Memory B cell (primary cell): ENCODE measurements at regions not wholly inside any gene's neighbourhood (a gene's known extent, or its start where the extent isn't known, plus 50 kb on each side); places are given as distances from the start of the nearest gene placed in this dataset.
"Not testable (repeated sequence)": the region's sequence is repeated elsewhere in the genome, so short reads cannot be mapped to it uniquely, and the experiment has no call there.

Source experiments
- ATAC-seq: fragments of 150-1000 bp; cut with Tn5 transposase; 2 replicates; pipeline ENCODE4 v1.10.0; 2021; ENCODE audit warnings: low read depth, mild to moderate bottlenecking, moderate library complexity
- DNase-seq, 2 donors: peaks; one replicate each; pipeline ENCODE4 v3.0.0; 2022; ENCODE audit warnings: low spot score in 2 of 2
- H3K27ac Mint-ChIP-seq: one replicate; pipeline ENCODE4 v1.8.0; 2022; ENCODE audit warnings: mild to moderate bottlenecking, moderate library complexity, mixed read lengths
- H3K27me3 Mint-ChIP-seq: one replicate; pipeline ENCODE4 v1.8.0; 2022; ENCODE audit warnings: mixed read lengths
- H3K36me3 Mint-ChIP-seq: one replicate; pipeline ENCODE4 v1.8.0; 2022; ENCODE audit warnings: mild to moderate bottlenecking, mixed read lengths
- H3K4me1 Mint-ChIP-seq: one replicate; pipeline ENCODE4 v1.8.0; 2022; ENCODE audit warnings: mixed read lengths
- H3K4me3 Mint-ChIP-seq: one replicate; pipeline ENCODE4 v1.8.0; 2022; ENCODE audit warnings: mild to moderate bottlenecking, moderate library complexity, mixed read lengths
- H3K9me3 Mint-ChIP-seq: one replicate; pipeline ENCODE4 v1.8.0; 2022; ENCODE audit warnings: mixed read lengths

- not testable (repeated sequence) for H3K27me3 Mint-ChIP-seq, DNase-seq, H3K4me1 Mint-ChIP-seq, H3K36me3 Mint-ChIP-seq, ATAC-seq, H3K27ac Mint-ChIP-seq, H3K4me3 Mint-ChIP-seq, H3K9me3 Mint-ChIP-seq
Measured at GRCh38 chr11:25488176-25488575, 843.8 kb upstream of the ANO3 start.

GRCh38 chr11:25501426-25501825 is 830.5 kb upstream of the ANO3 start:
- not testable (repeated sequence) for H3K4me1 Mint-ChIP-seq, H3K9me3 Mint-ChIP-seq, DNase-seq, H3K27ac Mint-ChIP-seq, H3K4me3 Mint-ChIP-seq, H3K36me3 Mint-ChIP-seq, H3K27me3 Mint-ChIP-seq, ATAC-seq

- Mint-ChIP-seq H3K27me3 (no peaks in the 10 kb centered on the region), H3K9me3 (peaks cover 9% of the 10 kb centered on the region), H3K27ac (no peak overlapping the region), H3K4me3 (no peak overlapping the region), H3K36me3 (no peaks in the 10 kb centered on the region), H3K4me1 (no peaks in the 10 kb centered on the region)
- no peak for DNase-seq
- no peak for ATAC-seq
Measured at GRCh38 chr11:25515576-25515975, 816.4 kb upstream of the ANO3 start.

- Mint-ChIP-seq H3K4me1 (no peaks in the 10 kb centered on the region), H3K36me3 (no peaks in the 10 kb centered on the region), H3K27ac (no peak overlapping the region), H3K27me3 (no peaks in the 10 kb centered on the region), H3K9me3 (peaks cover 3% of the 10 kb centered on the region), H3K4me3 (no peak overlapping the region)
- DNase-seq: no peak
- no peak for ATAC-seq
Measured at GRCh38 chr11:25520459-25520858, 811.5 kb upstream of the ANO3 start.

- ATAC-seq: no peak
- no peak overlapping the region for H3K4me3 Mint-ChIP-seq
- no peaks in the 10 kb centered on the region for H3K4me1 Mint-ChIP-seq
Measured at GRCh38 chr11:25527841-25528240, 804.1 kb upstream of the ANO3 start.

GRCh38 chr11:25529572-25529971 is 802.4 kb upstream of the ANO3 start:
- ATAC-seq: no peak

More at GRCh38 chr11:25527841-25528240, 804.1 kb upstream of the ANO3 start:
- no peak for DNase-seq
- H3K9me3 Mint-ChIP-seq: no peaks in the 10 kb centered on the region
- no peaks in the 10 kb centered on the region for H3K27me3 Mint-ChIP-seq
- no peak overlapping the region for H3K27ac Mint-ChIP-seq
- no peaks in the 10 kb centered on the region for H3K36me3 Mint-ChIP-seq

GRCh38 chr11:25535467-25536272 is 796.3 kb upstream of the ANO3 start:
- Mint-ChIP-seq H3K27ac (no peak overlapping the region), H3K27me3 (no peaks in the 10 kb centered on the region), H3K9me3 (peaks cover 6% of the 10 kb centered on the region), H3K4me1 (no peaks in the 10 kb centered on the region), H3K4me3 (no peak overlapping the region), H3K36me3 (no peaks in the 10 kb centered on the region)
- DNase-seq (no peak), ATAC-seq (no peak)

More at GRCh38 chr11:25529572-25529971, 802.4 kb upstream of the ANO3 start:
- H3K27me3 Mint-ChIP-seq: no peaks in the 10 kb centered on the region
- no peaks in the 10 kb centered on the region for H3K36me3 Mint-ChIP-seq
- H3K9me3 Mint-ChIP-seq: peaks cover 2% of the 10 kb centered on the region
- H3K4me3 Mint-ChIP-seq: no peak overlapping the region
- H3K27ac Mint-ChIP-seq: no peak overlapping the region
- H3K4me1 Mint-ChIP-seq: no peaks in the 10 kb centered on the region
- DNase-seq: no peak

GRCh38 chr11:25536289-25536688 is 795.6 kb upstream of the ANO3 start:
- DNase-seq (no peak), ATAC-seq (no peak)
- Mint-ChIP-seq H3K9me3 (peaks cover 6% of the 10 kb centered on the region), H3K27ac (no peak overlapping the region), H3K4me3 (no peak overlapping the region), H3K27me3 (no peaks in the 10 kb centered on the region), H3K4me1 (no peaks in the 10 kb centered on the region), H3K36me3 (no peaks in the 10 kb centered on the region)

- ATAC-seq: no peak
Measured at GRCh38 chr11:25537393-25537792, 794.5 kb upstream of the ANO3 start.

GRCh38 chr11:25547292-25547691 is 784.6 kb upstream of the ANO3 start:
- Mint-ChIP-seq H3K27ac (no peak overlapping the region), H3K4me3 (no peak overlapping the region), H3K27me3 (no peaks in the 10 kb centered on the region), H3K4me1 (no peaks in the 10 kb centered on the region), H3K9me3 (peaks cover 1% of the 10 kb centered on the region), H3K36me3 (no peaks in the 10 kb centered on the region)
- no peak for DNase-seq
- no peak for ATAC-seq

More at GRCh38 chr11:25537393-25537792, 794.5 kb upstream of the ANO3 start:
- Mint-ChIP-seq H3K4me1 (no peaks in the 10 kb centered on the region), H3K27ac (no peak overlapping the region), H3K4me3 (no peak overlapping the region), H3K36me3 (no peaks in the 10 kb centered on the region), H3K9me3 (peaks cover 6% of the 10 kb centered on the region), H3K27me3 (no peaks in the 10 kb centered on the region)
- no peak for DNase-seq

- H3K27ac Mint-ChIP-seq: no peak overlapping the region
- no peak overlapping the region for H3K4me3 Mint-ChIP-seq
- H3K27me3 Mint-ChIP-seq: no peaks in the 10 kb centered on the region
- H3K4me1 Mint-ChIP-seq: no peaks in the 10 kb centered on the region
- no peaks in the 10 kb centered on the region for H3K36me3 Mint-ChIP-seq
- ATAC-seq (no peak), DNase-seq (no peak)
- H3K9me3 Mint-ChIP-seq: peaks cover 3% of the 10 kb centered on the region
Measured at GRCh38 chr11:25562417-25562816, 769.5 kb upstream of the ANO3 start.

- Mint-ChIP-seq H3K27me3 (no peaks in the 10 kb centered on the region), H3K36me3 (no peaks in the 10 kb centered on the region), H3K9me3 (no peaks in the 10 kb centered on the region), H3K27ac (no peak overlapping the region), H3K4me3 (no peak overlapping the region), H3K4me1 (no peaks in the 10 kb centered on the region)
- no peak for ATAC-seq
- DNase-seq: no peak
Measured at GRCh38 chr11:25565846-25566245, 766.1 kb upstream of the ANO3 start.

- no peaks in the 10 kb centered on the region for H3K36me3 Mint-ChIP-seq
- H3K27ac Mint-ChIP-seq: no peak overlapping the region
- H3K4me3 Mint-ChIP-seq: no peak overlapping the region
- ATAC-seq (no peak), DNase-seq (no peak)
- H3K27me3 Mint-ChIP-seq: no peaks in the 10 kb centered on the region
- H3K9me3 Mint-ChIP-seq: no peaks in the 10 kb centered on the region
- no peaks in the 10 kb centered on the region for H3K4me1 Mint-ChIP-seq
Measured at GRCh38 chr11:25566298-25567200, 765.4 kb upstream of the ANO3 start.

GRCh38 chr11:25576320-25576719 is 755.6 kb upstream of the ANO3 start:
- Mint-ChIP-seq H3K27me3 (no peaks in the 10 kb centered on the region), H3K9me3 (peaks cover 6% of the 10 kb centered on the region), H3K27ac (no peak overlapping the region), H3K4me3 (no peak overlapping the region), H3K4me1 (no peaks in the 10 kb centered on the region), H3K36me3 (no peaks in the 10 kb centered on the region)
- ATAC-seq: no peak
- no peak for DNase-seq
